KMS-11 (cell line): ENCODE measurements at regions not wholly inside any gene's neighbourhood (a gene's known extent, or its start where the extent isn't known, plus 50 kb on each side); places are given as distances from the start of the nearest gene placed in this dataset.

ENCODE experiments used
- H2AFZ ChIP-seq: fragments of 200-600 bp; sonication (generic); 2 replicates; pipeline ENCODE4 v1.6.1; 2016; ENCODE audit warnings: antibody characterized with exemption, mixed run types, low read depth
- H3K27ac ChIP-seq: fragments of 200-600 bp; sonication (generic); 2 replicates; pipeline ENCODE4 v1.6.1; 2016; ENCODE audit warnings: mild to moderate bottlenecking, mixed run types
- H3K27me3 ChIP-seq: fragments of 200-600 bp; sonication (generic); 2 replicates; pipeline ENCODE4 v1.6.1; 2017; ENCODE audit warnings: mild to moderate bottlenecking, low read depth, mixed run types, moderate library complexity; ENCODE audit not compliant: insufficient read depth
- H3K36me3 ChIP-seq: fragments of 200-600 bp; sonication (generic); 2 replicates; pipeline ENCODE4 v1.6.1; 2017; ENCODE audit warnings: mild to moderate bottlenecking, mixed run types; ENCODE audit not compliant: insufficient read depth
- H3K4me1 ChIP-seq: fragments of 200-600 bp; sonication (generic); 2 replicates; pipeline ENCODE4 v1.6.1; 2016; ENCODE audit warnings: mild to moderate bottlenecking, low read depth, mixed run types; ENCODE audit not compliant: poor library complexity, severe bottlenecking
- H3K4me2 ChIP-seq: fragments of 200-600 bp; sonication (generic); 2 replicates; pipeline ENCODE4 v1.7.0; 2016; ENCODE audit warnings: mild to moderate bottlenecking, mixed run types
- H3K4me3 ChIP-seq: fragments of 200-600 bp; sonication (generic); IDR thresholded peaks from 2 replicates; pipeline ENCODE4 v1.6.1; 2017; ENCODE audit warnings: low read depth, low read length, mixed read lengths; ENCODE audit not compliant: insufficient read depth
- H3K79me2 ChIP-seq: fragments of 200-600 bp; sonication (generic); 2 replicates; pipeline ENCODE4 v1.6.1; 2016; ENCODE audit warnings: low read depth, mixed run types; ENCODE audit not compliant: insufficient read depth
- H3K9ac ChIP-seq: fragments of 200-600 bp; sonication (generic); 2 replicates; pipeline ENCODE4 v1.6.1; 2016; ENCODE audit warnings: mild to moderate bottlenecking, mixed run types
- H4K20me1 ChIP-seq: fragments of 200-600 bp; sonication (generic); 2 replicates; pipeline ENCODE4 v1.6.1; 2016; ENCODE audit warnings: mild to moderate bottlenecking, mixed run types; ENCODE audit not compliant: insufficient read depth
- TF ChIP-seq, protein P1 (sequence below): fragments of 200-600 bp; sonication (generic); conservative IDR thresholded peaks from 2 replicates; pipeline ENCODE4 v1.6.1; 2017; ENCODE audit warnings: low read depth, mild to moderate bottlenecking, antibody characterized with exemption, low read length, moderate library complexity, mixed read lengths

DNA sequence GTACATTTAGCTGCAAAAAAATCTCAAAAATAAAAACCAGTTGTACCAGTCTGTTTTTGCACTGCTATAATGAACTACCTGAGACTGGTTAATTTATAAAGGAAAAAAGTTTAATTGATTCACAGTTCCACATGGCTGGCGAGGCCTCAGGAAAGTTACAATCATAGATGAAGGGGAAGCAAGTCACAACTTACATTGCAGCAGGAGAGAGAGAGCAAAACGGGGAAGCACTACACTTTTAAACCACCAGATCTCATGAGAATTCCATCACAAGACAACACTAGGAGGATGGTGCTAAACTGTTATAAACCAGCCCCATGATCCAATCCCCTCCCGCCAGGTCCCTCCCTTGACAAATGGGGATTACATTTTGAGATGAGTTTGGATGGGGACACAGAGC, 186.0 kb downstream of the TMTC3 start:
- Histone ChIP-seq H3K79me2 (no peaks in the 10 kb centered on the region), H3K4me3 (no peak overlapping the region), H3K36me3 (no peaks in the 10 kb centered on the region), H4K20me1 (no peaks in the 10 kb centered on the region), H3K4me1 (peaks cover 13% of the 10 kb centered on the region), H2AFZ (no peak overlapping the region), H3K9ac (no peak overlapping the region), H3K27me3 (no peaks in the 10 kb centered on the region), H3K4me2 (no peak overlapping the region), H3K27ac (no peak overlapping the region)
- TF ChIP-seq, protein P1, sequence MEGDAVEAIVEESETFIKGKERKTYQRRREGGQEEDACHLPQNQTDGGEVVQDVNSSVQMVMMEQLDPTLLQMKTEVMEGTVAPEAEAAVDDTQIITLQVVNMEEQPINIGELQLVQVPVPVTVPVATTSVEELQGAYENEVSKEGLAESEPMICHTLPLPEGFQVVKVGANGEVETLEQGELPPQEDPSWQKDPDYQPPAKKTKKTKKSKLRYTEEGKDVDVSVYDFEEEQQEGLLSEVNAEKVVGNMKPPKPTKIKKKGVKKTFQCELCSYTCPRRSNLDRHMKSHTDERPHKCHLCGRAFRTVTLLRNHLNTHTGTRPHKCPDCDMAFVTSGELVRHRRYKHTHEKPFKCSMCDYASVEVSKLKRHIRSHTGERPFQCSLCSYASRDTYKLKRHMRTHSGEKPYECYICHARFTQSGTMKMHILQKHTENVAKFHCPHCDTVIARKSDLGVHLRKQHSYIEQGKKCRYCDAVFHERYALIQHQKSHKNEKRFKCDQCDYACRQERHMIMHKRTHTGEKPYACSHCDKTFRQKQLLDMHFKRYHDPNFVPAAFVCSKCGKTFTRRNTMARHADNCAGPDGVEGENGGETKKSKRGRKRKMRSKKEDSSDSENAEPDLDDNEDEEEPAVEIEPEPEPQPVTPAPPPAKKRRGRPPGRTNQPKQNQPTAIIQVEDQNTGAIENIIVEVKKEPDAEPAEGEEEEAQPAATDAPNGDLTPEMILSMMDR, result no peak

DNA sequence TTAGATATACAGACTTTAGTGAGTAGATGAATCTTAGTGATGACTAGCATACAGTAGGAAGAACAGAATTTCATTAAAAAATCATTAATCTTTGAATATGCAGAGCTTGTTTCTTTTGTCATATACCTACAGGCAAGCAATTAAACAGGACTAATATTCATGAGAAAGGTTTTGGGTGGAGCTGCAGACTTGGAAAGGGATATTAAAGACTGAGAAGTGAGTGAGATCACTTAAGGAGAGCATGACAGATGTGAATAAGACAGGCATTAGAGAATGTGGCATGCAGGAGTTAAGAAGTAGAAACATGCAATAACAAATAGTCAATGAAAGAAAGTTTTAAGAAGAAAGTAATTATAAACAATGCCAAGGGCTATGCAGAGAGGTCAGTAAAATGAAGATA, 187.7 kb downstream of the TMTC3 start:
- H2AFZ ChIP-seq, result no peak overlapping the region
- no peak overlapping the region for H3K4me2 ChIP-seq
- H3K36me3 ChIP-seq, result no peaks in the 10 kb centered on the region

DNA sequence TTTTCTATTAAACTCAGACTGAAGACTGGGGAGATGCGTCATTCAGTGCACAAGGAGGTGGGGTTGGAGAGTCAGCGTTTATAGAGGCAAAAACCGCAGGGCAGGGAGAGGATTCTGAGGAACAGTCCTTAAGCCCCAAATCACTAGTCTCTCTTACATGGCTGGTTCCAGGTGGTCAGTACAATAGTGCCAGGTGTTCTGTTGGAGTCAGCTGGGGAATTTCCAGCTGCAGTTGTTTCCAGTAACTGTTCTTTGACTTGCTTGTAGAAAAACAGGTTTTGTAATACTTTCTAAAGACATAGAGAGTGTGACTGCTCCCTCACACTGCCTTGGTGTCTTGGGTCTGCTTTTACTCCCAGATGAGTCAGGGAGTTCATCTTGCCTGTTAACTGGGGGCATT, 192.2 kb downstream of the TMTC3 start:
- H3K4me2 ChIP-seq, result peak overlapping the region; percentile 76
- peak overlapping the region; percentile 16; the same call in 1 of the 2 replicates for H2AFZ ChIP-seq
- no peaks in the 10 kb centered on the region for H4K20me1 ChIP-seq
- no peaks in the 10 kb centered on the region for H3K36me3 ChIP-seq
- no peaks in the 10 kb centered on the region for H3K27me3 ChIP-seq
- H3K4me3 ChIP-seq, result no peak overlapping the region
- TF ChIP-seq, protein P1, result no peak
- H3K79me2 ChIP-seq, result no peaks in the 10 kb centered on the region
- peaks cover 57% of the 10 kb centered on the region for H3K4me1 ChIP-seq
- peak overlapping the region; percentile 82 for H3K27ac ChIP-seq
- H3K9ac ChIP-seq, result peak overlapping the region; percentile 46

More for the DNA sequence above, 187.7 kb downstream of the TMTC3 start:
- TF ChIP-seq, protein P1, result no peak
- Histone ChIP-seq H3K79me2 (no peaks in the 10 kb centered on the region), H3K27ac (no peak overlapping the region), H3K4me1 (peaks cover 28% of the 10 kb centered on the region), H3K4me3 (no peak overlapping the region), H3K27me3 (no peaks in the 10 kb centered on the region), H4K20me1 (no peaks in the 10 kb centered on the region), H3K9ac (no peak overlapping the region)

DNA sequence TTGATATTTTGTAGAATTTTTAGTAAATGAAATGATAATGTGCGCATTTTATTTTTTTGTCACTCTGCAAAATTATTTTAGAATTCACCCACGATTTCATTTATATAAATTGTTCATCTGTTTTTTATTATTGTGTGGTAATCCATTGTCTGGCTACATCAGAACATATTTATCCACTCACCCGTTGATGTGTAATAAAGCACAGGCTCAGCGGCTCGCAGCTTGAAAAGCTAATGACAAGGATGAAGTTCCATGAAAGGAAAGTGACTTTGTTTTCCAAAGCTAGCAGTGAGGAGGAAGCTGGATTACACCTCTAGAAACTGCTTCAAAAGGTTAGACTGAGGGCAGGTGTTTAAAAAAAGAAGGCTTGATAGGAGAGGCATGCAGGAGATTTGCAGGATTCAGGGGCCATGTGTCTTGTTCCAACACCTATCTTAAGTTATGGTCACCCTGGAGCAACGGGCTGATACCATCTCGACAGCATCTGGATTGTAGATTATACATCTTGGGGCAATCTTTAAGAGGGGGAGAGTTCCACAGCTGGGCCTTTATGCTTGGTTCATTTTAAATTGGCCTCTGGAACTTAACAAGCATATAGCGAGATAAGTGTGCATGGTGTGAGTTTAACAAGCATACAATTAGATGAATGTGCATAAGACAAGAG, 194.1 kb downstream of the TMTC3 start:
- TF ChIP-seq, protein P1, result no peak
- H3K9ac ChIP-seq, result no peak overlapping the region
- H2AFZ ChIP-seq, result peak overlapping the region; percentile 23; the same call in 1 of the 2 replicates
- H4K20me1 ChIP-seq, result no peaks in the 10 kb centered on the region
- peak overlapping the region; percentile 76 for H3K4me2 ChIP-seq
- no peaks in the 10 kb centered on the region for H3K27me3 ChIP-seq
- no peak overlapping the region for H3K4me3 ChIP-seq
- peaks cover 57% of the 10 kb centered on the region for H3K4me1 ChIP-seq
- no peaks in the 10 kb centered on the region for H3K79me2 ChIP-seq
- H3K27ac ChIP-seq, result peak overlapping the region; percentile 82; the same call in 1 of the 2 replicates
- H3K36me3 ChIP-seq, result no peaks in the 10 kb centered on the region
